ENCODE measurements at regions not wholly inside any gene's neighbourhood (a gene's known extent, or its start where the extent isn't known, plus 50 kb on each side); places are given as distances from the start of the nearest gene placed in this dataset.

DNA sequence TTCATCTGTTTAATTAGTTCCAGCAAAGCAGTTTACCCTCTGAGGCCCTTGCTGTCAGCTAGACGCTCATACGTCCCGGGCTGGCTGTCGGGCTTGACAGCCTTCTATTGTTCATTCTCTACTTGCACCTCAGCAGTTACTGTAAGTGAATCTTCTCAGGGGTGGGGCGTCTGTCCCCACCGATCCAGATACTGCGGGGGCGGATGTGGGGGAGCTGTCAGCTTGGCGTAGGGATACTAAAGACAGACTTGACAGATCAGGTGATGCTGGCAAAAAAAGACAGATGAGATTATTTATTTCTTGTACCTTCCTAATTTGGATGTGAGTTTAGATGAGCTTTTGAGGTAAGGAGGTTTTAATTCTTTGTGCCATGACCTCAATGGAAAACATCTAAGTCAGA lies 315.3 kb downstream of the NR2F2 start:
- TF ChIP-seq, protein P1, sequence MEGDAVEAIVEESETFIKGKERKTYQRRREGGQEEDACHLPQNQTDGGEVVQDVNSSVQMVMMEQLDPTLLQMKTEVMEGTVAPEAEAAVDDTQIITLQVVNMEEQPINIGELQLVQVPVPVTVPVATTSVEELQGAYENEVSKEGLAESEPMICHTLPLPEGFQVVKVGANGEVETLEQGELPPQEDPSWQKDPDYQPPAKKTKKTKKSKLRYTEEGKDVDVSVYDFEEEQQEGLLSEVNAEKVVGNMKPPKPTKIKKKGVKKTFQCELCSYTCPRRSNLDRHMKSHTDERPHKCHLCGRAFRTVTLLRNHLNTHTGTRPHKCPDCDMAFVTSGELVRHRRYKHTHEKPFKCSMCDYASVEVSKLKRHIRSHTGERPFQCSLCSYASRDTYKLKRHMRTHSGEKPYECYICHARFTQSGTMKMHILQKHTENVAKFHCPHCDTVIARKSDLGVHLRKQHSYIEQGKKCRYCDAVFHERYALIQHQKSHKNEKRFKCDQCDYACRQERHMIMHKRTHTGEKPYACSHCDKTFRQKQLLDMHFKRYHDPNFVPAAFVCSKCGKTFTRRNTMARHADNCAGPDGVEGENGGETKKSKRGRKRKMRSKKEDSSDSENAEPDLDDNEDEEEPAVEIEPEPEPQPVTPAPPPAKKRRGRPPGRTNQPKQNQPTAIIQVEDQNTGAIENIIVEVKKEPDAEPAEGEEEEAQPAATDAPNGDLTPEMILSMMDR (IDR thresholded peaks at IDR 0.05; ENCODE audit: low read depth, low read length, poor library complexity, severe bottlenecking) = no peak
- no peak for TF ChIP-seq EZH2phosphoT487 (IDR thresholded peaks at IDR 0.05; ENCODE audit: borderline replicate concordance, low read length)
